GM21526 (cell line): ENCODE measurements at regions not wholly inside any gene's neighbourhood (a gene's known extent, or its start where the extent isn't known, plus 50 kb on each side); places are given as distances from the start of the nearest gene placed in this dataset.

Source experiments
- ATAC-seq: cut with Tn5 transposase; IDR thresholded peaks from one replicate; pipeline ENCODE4 v1.9.1; 2021; ENCODE audit warnings: moderate library complexity; ENCODE audit not compliant: unreplicated experiment, low FRiP score

- ATAC-seq: no peak
Measured at GRCh38 chr18:45253973-45254708, 361.1 kb upstream of the SLC14A2 start.

GRCh38 chr18:45254709-45255082, 360.6 kb upstream of the SLC14A2 start:
- ATAC-seq: no peak

DNA sequence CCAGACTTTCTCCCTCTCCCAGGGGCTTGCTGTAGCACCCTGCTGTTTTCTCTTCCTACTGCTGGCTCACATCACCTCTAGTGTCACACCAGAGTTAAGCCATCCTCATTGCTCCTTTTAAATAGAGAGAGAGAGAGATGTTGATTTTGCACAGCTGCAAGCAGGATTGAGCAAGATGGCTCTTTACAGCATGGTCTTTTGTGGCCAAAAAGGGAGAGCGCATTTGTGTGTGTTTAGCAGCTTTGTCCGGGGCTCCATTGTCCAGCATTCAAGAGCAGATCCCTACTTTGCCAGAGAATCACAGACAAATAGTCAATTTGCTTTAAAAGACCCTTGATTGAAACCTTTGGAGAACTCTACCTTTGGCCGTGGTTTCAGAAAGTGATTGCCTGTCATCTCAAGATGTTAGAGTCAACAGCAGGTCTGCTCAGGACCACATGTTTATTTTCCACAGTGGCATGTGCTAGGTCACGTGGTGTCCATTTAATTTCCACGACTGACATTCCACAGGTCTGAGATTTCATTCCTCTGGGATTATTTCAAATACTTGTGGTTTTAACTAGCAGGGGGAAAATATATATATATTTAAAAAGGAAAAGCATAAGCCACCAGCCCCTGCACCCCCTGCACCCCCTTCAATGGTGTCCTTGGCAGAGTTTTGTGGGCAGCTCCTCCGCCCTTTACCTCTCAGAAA, 359.9 kb upstream of the SLC14A2 start:
- ATAC-seq: no peak

DNA sequence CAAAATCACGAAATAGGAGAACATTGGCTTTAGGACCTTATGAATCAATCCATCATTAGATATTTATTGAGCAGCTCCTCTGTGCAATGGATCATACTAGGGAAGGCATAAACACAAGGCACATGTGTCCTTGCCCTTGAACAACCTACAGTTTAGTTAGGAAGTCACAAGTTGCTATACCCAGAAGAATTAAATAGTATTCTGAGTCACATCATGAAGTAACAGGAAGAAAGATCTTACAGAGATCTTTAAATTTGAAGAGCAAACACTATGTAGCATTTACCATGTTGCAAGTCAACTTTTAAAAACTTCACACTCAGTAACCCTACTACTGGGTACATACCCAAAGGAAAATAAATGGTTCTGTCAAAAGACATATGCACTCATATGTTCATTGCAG, 355.2 kb upstream of the SLC14A2 start:
- no peak for ATAC-seq

- no peak for ATAC-seq
Measured at GRCh38 chr18:45266023-45266422, 349.3 kb upstream of the SLC14A2 start.

DNA sequence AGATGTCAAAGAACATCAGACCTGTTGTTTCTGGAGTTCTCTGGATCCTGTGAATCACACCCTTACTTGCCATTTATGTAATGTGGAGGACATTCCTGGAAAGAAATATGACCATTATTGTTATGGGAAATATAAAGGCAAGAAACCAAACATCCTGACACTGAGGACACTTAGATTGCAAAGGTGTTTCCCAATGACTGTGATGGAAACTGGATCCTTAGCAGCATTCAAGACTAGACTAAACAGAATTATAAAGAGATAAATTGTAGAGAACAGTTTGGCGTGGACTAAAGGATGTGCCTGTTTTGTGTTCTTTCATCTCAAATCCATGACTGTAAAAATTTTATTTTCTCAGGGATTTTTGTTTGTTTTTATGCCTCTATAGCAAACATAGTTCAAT, 347.7 kb upstream of the SLC14A2 start:
- ATAC-seq: no peak

- ATAC-seq: no peak
Measured at GRCh38 chr18:45268583-45268982, 346.7 kb upstream of the SLC14A2 start.

GRCh38 chr18:45270289-45270771, 344.9 kb upstream of the SLC14A2 start:
- ATAC-seq: no peak

- ATAC-seq: no peak
Measured at GRCh38 chr18:45274026-45274425, 341.2 kb upstream of the SLC14A2 start.

- ATAC-seq: no peak
Measured at GRCh38 chr18:45275367-45276113, 339.7 kb upstream of the SLC14A2 start.

- no peak for ATAC-seq
Measured at GRCh38 chr18:45276878-45277277, 338.4 kb upstream of the SLC14A2 start.

DNA sequence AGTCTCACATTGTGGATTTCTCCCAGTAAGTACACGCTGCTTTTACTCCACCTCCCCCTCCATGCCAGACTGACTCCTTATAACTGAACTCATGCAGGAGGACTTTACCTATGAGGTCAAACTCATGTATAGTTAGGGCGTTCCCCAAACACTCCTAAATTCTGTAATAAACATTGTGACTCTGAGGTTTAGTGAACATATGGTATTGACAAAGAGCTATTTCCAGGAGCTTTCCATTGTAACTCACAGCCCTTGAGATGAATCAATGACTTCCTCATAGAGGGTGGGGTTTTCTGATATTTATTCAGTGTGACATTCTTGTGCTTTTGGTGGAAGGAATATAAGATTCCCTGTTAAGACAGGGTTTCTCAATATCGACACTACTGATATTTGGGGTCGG, 337.4 kb upstream of the SLC14A2 start:
- no peak for ATAC-seq

DNA sequence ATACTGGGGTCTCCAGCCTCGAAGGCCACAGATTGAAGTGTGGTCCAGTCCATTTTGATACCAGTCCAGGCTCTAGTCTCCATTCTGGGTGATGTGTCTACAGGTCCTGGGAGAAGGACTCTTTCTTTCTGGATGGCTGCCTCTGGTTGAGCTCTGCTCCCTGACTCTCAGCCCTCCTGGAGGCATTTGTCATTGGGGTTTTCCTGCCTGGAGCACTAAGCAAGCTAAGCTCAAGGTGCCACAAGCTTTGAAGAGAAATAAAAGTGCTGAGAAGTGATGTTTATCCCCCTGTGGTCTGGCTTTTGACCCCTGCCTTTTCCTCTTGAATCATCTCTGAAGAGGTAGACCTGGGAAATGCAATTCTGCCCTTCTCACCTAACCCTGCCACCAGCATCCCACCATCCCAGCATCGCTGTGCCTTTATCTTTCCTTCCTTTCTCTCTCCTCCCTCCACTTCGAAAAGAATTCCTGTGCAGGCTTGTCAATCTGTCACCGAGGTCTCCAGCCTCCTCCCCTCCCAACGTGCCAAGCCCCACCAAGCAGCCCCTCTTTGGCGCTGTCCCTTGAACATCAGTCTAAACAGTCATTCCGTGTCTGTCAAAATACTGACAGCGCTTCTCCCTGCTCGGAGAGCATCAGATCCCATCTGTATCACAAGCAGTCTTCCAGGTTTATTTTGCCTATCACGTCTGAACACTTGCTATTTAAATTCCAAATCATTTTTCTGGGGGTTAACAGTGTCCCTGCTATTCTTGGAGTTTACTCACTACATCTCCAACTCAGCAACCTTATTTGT, 334.6 kb upstream of the SLC14A2 start:
- no peak for ATAC-seq

DNA sequence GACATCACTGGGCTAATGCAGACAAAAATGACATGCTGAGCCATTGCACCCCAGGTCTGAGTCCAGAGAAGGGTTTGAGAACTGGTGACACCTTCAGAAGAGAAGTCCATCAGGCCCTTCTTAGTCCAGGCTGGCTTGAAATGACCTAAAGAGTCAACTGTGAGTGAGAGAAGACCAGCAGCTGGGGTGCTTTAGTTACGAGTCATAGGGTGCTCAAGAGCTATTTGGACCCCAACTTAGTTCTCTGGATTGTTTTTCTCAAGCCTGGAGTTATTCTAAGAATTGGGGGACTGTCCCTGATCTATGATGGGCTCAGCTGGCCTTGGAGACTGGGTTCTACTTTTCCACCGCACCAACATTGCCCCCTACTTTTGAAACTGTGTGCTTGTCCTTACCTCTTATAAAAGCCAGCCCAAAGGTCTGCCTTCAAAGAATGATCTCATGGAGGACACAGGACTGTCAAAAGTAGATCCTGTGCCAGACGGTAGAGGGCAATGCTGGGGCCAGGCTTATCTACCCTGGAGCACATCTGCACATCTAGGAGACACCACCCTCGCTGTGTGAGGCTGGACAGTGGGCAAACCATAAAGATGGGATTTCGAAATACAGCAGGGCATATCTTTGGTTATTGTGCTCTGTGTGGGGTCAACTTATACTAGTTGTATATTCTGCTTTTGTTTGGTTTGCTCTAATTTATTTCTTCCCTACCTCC, 333.0 kb upstream of the SLC14A2 start:
- ATAC-seq: no peak

DNA sequence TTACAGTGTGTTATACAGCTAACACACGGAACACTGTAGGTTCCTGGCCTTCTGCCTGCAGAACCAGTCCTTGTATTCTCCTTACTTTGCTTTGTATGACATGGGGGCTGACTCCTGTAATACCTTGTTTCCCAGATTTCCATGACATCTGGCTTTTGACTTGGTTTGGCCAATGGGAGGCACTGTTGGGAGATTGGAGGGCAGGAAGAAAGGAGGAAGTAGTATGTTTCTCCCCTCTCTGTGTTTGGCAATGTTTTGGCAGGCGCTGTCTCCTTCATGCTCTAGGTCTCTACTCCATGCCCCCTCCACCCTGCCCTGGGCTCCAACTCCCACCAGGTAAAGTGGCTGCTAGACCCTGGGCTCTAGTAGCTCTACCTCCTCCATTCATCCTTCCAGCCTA, 331.1 kb upstream of the SLC14A2 start:
- ATAC-seq: no peak

DNA sequence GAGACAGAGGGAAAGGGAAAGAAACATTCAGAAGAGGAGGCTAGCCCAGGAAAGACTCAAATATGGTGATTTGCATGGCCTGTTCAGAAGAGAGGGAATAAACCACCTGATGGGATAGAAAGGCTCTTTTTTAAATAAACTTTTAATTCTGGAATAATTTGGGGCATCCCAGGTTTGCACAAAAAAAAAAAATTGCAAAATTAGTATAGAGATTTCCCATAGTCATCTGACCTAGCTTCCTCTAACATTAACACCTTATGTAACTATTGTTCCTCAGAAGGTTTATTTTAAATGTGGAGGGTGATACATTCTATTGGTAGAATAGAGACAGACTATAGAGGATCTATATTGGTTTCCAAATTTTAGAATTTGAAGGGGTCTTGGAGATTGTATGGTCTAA, 330.4 kb upstream of the SLC14A2 start:
- ATAC-seq: no peak

DNA sequence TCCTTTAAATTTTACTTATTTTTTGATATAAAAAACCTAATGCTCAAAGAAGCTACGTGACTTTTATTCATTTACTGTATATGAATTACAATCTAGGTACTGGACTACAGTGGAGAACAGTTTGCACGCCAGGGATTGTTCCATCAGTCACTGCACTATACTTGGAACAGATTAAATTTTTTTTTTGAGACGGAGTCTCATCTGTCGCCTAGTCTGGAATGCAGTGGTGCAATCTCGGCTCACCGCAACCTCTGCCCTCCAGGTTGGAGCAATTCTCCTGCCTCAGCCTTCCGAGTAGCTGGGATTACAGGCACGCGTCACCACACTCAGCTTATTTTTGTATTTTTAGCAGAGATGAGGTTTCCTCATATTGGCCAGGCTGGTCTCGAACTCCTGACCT, 330.0 kb upstream of the SLC14A2 start:
- ATAC-seq: no peak

DNA sequence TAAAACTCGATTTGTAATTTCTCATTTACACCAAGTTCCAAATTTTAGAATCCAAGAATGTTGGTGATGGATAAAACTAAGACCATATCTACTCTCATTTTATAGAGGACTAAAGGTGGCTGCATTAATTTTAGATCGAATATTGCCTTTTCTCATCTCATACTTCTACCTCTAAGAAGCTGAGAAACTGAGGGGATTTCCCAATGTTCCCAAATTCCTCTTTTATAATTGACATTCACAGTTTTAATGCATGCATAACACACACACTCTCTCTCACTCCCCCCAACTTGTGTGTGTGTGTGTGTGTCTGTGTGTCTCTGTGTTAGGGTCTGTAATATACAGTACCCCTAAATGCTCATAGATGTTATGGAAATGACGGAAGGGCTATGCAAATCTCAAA, 328.8 kb upstream of the SLC14A2 start:
- ATAC-seq: no peak

DNA sequence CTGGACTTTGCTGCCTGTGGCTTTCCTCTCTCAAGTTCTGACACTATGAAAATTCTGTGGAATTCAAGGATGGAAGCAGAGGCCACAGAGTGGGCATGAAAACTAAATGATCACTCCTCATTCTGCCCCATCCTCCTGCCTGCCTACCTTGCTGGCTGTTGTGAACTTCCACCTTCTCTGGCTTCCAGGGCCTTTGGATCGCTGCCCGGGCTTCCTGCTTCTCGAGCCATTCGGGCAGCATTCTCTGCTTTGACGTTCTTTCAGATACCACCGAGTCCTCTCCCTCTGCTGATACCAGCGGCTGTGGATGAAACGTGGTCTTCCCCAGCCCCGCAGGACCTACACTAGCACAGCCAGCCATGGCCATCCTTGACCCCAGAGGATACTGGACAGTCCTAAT, 327.7 kb upstream of the SLC14A2 start:
- ATAC-seq: no peak

- ATAC-seq: no peak
Measured at GRCh38 chr18:45290364-45290763, 324.9 kb upstream of the SLC14A2 start.
